Fibroblast of lung (primary cell): ENCODE measurements at regions not wholly inside any gene's neighbourhood (a gene's known extent, or its start where the extent isn't known, plus 50 kb on each side); places are given as distances from the start of the nearest gene placed in this dataset.

Experiments used
- DNase-seq, 2 donors: peaks; one replicate each; pipeline versions ENCODE4 v3.0.0 to v3.0.0-alpha.2; 2010; ENCODE audit warnings: low read depth in 2 of 2
- H2AFZ ChIP-seq: 2 replicates; pipeline ENCODE4 v1.5.1; 2012; ENCODE audit warnings: low read length, control low read depth, inconsistent platforms
- H3K27ac ChIP-seq: 2 replicates; pipeline ENCODE4 v1.5.1; 2011; ENCODE audit warnings: low read length, control low read depth; ENCODE audit not compliant: insufficient read depth
- H3K27me3 ChIP-seq: 2 replicates; pipeline ENCODE4 v1.5.1; 2011; ENCODE audit warnings: mild to moderate bottlenecking, low read length; ENCODE audit not compliant: control insufficient read depth, insufficient read depth
- H3K36me3 ChIP-seq: 2 replicates; pipeline ENCODE4 v1.5.1; 2011; ENCODE audit warnings: low read length; ENCODE audit not compliant: control insufficient read depth, insufficient read depth
- H3K4me1 ChIP-seq: 2 replicates; pipeline ENCODE4 v1.5.1; 2011; ENCODE audit warnings: low read length; ENCODE audit not compliant: control insufficient read depth, insufficient read depth; ENCODE audit errors: extremely low read depth
- H3K4me2 ChIP-seq: 2 replicates; pipeline ENCODE4 v1.5.1; 2011; ENCODE audit warnings: low read length, control low read depth; ENCODE audit not compliant: insufficient read depth; ENCODE audit errors: extremely low read depth
- H3K4me3 ChIP-seq, 4 experiments: fragments of 200-600 bp in 1 of 4; sonication (generic) in 1 of 4; replicated peaks in 1 of 4; 2 replicates each; pipeline ENCODE4 v1.5.1; 2011 to 2016; ENCODE audit warnings: low read length in 4 of 4, low read depth in 3 of 4, mild to moderate bottlenecking in 3 of 4, control low read depth in 2 of 4, inconsistent platforms in 1 of 4, mixed read lengths in 1 of 4; ENCODE audit not compliant: insufficient read depth in 1 of 4; ENCODE audit errors: control extremely low read depth in 1 of 4
- H3K79me2 ChIP-seq: 2 replicates; pipeline ENCODE4 v1.5.1; 2012; ENCODE audit warnings: mild to moderate bottlenecking, low read length, inconsistent platforms; ENCODE audit not compliant: control insufficient read depth, insufficient read depth
- H3K9ac ChIP-seq: 2 replicates; pipeline ENCODE4 v1.5.1; 2011; ENCODE audit warnings: mild to moderate bottlenecking, low read length, control low read depth; ENCODE audit not compliant: insufficient read depth
- H3K9me3 ChIP-seq: 2 replicates; pipeline ENCODE4 v1.5.1; 2012; ENCODE audit warnings: low read depth, low read length; ENCODE audit not compliant: control insufficient read depth, insufficient read depth
- H4K20me1 ChIP-seq: 2 replicates; pipeline ENCODE4 v1.5.1; 2011; ENCODE audit warnings: low read length; ENCODE audit not compliant: control insufficient read depth, insufficient read depth; ENCODE audit errors: extremely low read depth
- CTCF ChIP-seq, 2 donors: IDR thresholded peaks in 1 of 2; conservative IDR thresholded peaks in 1 of 2; 1 replicate in 1 of 2; 2 replicates in 1 of 2; pipeline ENCODE4 v1.5.1; 2011 to 2012; ENCODE audit warnings: low read length in 2 of 2, control low read depth in 1 of 2, inconsistent platforms in 1 of 2, low read depth in 1 of 2, mild to moderate bottlenecking in 1 of 2
- EZH2 ChIP-seq: IDR thresholded peaks from 2 replicates; pipeline ENCODE4 v1.5.1; 2012; ENCODE audit warnings: low read length, control low read depth, mild to moderate bottlenecking; ENCODE audit errors: missing control alignments

GRCh38 chr5:155309021-155309746 lies 295.6 kb downstream of the KIF4B start:
- TF ChIP-seq EZH2 (no peak), CTCF (conservative IDR thresholded peaks at IDR 0.05 in 1 of 2, IDR thresholded peaks at IDR 0.05 in 1 of 2; ENCODE audit: low read depth in 1 of 2, low read length in 2 of 2) (no peak)
- H3K4me3 ChIP-seq, result no peak overlapping the region
- no peak overlapping the region for H3K4me2 ChIP-seq
- no peaks in the 10 kb centered on the region for H4K20me1 ChIP-seq
- no peaks in the 10 kb centered on the region for H3K27me3 ChIP-seq
- no peaks in the 10 kb centered on the region for H3K36me3 ChIP-seq
- DNase-seq, result no peak
- no peaks in the 10 kb centered on the region for H3K79me2 ChIP-seq
- no peak overlapping the region for H3K27ac ChIP-seq
- no peaks in the 10 kb centered on the region for H3K9me3 ChIP-seq
- no peak overlapping the region for H3K9ac ChIP-seq
- H2AFZ ChIP-seq, result no peak overlapping the region
- H3K4me1 ChIP-seq, result no peaks in the 10 kb centered on the region

- Histone ChIP-seq H3K27ac (no peak overlapping the region), H4K20me1 (no peaks in the 10 kb centered on the region), H2AFZ (no peak overlapping the region), H3K4me3 (no peak overlapping the region), H3K79me2 (no peaks in the 10 kb centered on the region), H3K4me1 (no peaks in the 10 kb centered on the region), H3K9me3 (no peaks in the 10 kb centered on the region), H3K27me3 (no peaks in the 10 kb centered on the region), H3K9ac (no peak overlapping the region), H3K36me3 (no peaks in the 10 kb centered on the region), H3K4me2 (no peak overlapping the region)
- TF ChIP-seq CTCF (conservative IDR thresholded peaks at IDR 0.05 in 1 of 2, IDR thresholded peaks at IDR 0.05 in 1 of 2; ENCODE audit: low read depth in 1 of 2, low read length in 2 of 2) (no peak), EZH2 (no peak)
- DNase-seq, result no peak
These were observed 298.2 kb downstream of the KIF4B start for GRCh38 chr5:155311721-155312120.

GRCh38 chr5:155313518-155313917 lies 300.0 kb downstream of the KIF4B start:
- H3K9ac ChIP-seq, result no peak overlapping the region
- no peaks in the 10 kb centered on the region for H3K79me2 ChIP-seq
- H3K27ac ChIP-seq, result no peak overlapping the region
- no peak for DNase-seq
- no peak overlapping the region for H3K4me2 ChIP-seq
- H2AFZ ChIP-seq, result no peak overlapping the region
- no peaks in the 10 kb centered on the region for H3K36me3 ChIP-seq
- H3K4me1 ChIP-seq, result no peaks in the 10 kb centered on the region
- H3K27me3 ChIP-seq, result no peaks in the 10 kb centered on the region
- TF ChIP-seq EZH2 (no peak), CTCF (conservative IDR thresholded peaks at IDR 0.05 in 1 of 2, IDR thresholded peaks at IDR 0.05 in 1 of 2; ENCODE audit: low read depth in 1 of 2, low read length in 2 of 2) (no peak)
- no peaks in the 10 kb centered on the region for H3K9me3 ChIP-seq
- H3K4me3 ChIP-seq, result no peak overlapping the region
- H4K20me1 ChIP-seq, result no peaks in the 10 kb centered on the region
